Erythroblast (primary cell): ENCODE measurements at regions not wholly inside any gene's neighbourhood (a gene's known extent, or its start where the extent isn't known, plus 50 kb on each side); places are given as distances from the start of the nearest gene placed in this dataset.

ENCODE experiments used
- GATA1 ChIP-seq: IDR thresholded peaks from 2 replicates; pipeline ENCODE4 v1.6.1; 2011; ENCODE audit warnings: low read depth, mild to moderate bottlenecking, control low read depth, low read length, moderate library complexity
- POLR2A ChIP-seq: IDR thresholded peaks from 2 replicates; pipeline ENCODE4 v1.6.1; 2011; ENCODE audit warnings: mild to moderate bottlenecking, low read length

GRCh38 chr7:136717910-136718557, 150.4 kb upstream of the CHRM2 start:
- TF ChIP-seq POLR2A (no peak), GATA1 (no peak)
